HG02970 (cell line): ENCODE measurements at regions not wholly inside any gene's neighbourhood (a gene's known extent, or its start where the extent isn't known, plus 50 kb on each side); places are given as distances from the start of the nearest gene placed in this dataset.
"Not testable (repeated sequence)": the region's sequence is repeated elsewhere in the genome, so short reads cannot be mapped to it uniquely, and the experiment has no call there.

ENCODE experiments used
- ATAC-seq: cut with Tn5 transposase; IDR thresholded peaks from one replicate; pipeline ENCODE4 v1.9.1; 2021; ENCODE audit warnings: mild to moderate bottlenecking, moderate library complexity, moderate number of reproducible peaks; ENCODE audit not compliant: unreplicated experiment, low FRiP score

DNA sequence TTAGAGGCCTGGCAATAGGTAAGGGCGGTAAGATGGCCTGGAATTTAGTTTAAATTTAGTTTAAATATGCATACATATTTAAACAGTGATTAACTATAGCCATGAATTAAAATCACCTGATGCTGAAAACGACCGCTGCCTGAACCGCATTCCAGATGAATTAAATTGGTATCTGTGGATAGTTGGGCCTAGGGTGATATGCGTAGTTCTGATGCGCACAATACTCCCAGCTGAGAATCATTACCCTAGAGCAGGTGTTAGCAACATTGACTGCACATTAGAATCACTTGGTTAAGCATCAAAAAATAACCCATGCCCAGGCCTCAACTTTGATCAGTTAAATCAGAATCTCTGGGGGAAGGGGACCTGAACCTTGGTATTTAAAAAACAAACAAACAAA, 432.4 kb downstream of the GBA3 start:
- no peak for ATAC-seq

DNA sequence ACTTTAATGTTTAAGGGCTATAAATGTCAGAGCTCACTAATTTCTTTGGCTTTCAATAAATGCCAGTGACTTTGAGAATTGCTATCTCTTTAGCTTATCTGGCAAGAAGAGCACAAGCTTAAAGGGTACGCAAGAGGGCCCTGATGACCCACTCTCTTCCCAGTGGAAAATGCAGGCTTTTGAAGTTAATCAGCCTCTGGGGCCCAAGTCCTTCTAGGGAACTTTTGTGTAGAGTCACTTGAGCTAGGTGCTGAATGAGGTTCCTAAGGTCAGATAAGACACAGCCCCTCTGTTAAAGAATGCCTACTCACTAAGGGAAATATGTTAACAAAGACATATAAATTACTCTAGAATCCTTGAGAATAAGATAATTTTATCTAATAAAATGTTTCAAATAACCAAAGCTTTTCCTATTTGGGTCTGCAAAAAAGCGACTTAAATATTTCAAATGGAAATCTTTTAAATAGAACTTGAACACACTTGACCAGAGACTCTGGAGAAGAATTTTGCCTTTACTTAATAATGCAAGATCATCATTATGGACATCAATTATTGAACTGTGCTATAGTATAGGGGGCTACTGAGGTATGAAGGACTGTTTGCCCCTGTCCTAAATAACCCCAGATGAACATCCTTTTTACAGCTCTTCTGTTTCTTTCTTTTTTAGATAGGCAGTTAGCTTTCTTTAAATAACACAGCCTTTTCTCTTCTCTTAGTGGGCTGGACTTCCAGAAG, 430.1 kb downstream of the GBA3 start:
- ATAC-seq = no peak

DNA sequence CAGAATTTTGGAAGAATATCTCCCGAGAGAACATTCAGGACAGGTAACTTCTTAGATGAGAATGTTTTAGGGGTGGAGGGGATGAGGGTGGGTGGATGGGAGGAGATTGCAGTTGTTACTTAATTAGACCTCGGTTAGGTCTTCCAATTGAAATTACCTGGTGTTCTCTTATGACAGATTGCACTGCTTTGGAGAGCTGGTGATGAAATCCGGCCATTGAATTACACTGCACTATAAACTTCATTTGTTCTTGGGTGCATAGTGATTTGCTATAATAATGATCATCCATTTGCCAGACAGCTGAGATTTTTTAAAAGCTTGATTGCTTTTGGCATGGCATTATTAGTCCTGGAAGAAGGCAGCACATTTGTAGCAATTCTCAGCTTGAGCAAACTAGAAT, 427.6 kb downstream of the GBA3 start:
- no peak for ATAC-seq

DNA sequence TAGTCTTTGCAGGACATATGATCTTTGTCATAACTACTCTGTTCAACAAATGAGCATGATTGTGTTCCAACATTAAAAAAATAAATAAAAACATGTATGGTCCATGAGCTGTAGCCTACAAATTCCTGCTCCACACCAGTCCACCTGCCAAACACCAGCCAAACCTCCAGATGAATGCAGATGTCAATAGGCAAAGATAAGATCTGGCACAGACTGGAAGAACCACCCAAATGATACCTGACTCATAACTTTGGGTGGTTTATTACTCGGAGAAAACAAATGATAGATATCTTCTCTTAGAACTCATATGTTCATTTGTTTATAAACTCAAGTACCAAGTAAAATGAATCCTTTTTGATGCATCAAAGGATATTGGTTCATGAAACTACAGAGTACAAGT, 425.1 kb downstream of the GBA3 start:
- ATAC-seq = no peak

DNA sequence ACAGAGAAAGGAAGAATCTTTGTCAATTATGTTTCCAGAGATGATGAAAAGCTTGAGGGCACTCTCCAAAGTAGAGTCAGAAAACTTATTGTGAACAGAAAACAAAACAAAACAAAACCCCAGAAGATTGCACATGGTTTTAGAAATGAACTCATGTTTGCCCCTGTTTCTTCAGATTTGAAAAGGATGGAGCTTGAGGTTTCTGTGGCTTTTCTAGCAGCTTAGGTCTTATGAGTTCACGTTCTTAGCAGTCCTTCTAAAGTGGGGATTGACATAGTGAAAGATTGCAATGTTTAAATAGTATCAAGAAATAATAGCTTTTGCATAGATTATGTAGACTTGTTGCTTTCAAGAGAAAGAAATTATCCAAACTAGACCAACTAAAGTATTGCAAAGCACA, 421.8 kb downstream of the GBA3 start:
- no peak for ATAC-seq

DNA sequence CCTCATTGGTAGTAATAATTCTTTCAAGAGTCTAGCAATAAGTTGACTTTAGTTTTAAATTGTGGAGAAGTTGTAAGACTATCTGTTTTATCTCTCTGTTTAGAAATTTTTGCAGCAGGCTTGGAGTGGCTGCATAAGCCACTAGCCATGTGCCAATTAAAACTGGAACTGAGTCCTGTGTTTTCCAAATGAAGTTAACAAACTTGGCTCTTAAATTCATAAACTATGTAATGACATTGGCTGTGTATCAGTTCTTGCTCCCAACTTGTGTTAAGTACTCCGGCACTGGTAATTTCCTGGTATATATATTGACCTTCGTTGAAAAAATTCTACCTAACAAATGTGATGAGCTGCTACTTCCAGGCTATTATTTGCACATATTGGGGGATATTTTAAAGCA, 420.4 kb downstream of the GBA3 start:
- no peak for ATAC-seq

DNA sequence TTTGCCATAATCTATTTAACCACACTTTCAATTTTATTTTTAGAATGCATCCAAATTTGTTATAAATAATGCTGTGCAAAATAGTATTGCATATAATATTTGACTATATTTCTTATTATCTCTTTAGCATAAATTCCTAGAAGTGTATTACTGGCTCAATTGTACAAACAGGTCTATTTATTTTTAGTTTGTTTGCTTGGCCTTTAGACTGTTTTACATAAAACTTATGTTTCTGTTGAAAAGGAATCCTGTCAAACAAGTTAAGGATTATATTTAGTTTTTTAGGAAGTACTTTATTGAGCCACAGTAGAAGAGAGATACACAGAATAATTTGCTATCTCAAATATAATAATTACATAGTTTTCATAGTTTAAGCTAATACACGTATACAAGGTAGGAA, 413.8 kb downstream of the GBA3 start:
- ATAC-seq = no peak

DNA sequence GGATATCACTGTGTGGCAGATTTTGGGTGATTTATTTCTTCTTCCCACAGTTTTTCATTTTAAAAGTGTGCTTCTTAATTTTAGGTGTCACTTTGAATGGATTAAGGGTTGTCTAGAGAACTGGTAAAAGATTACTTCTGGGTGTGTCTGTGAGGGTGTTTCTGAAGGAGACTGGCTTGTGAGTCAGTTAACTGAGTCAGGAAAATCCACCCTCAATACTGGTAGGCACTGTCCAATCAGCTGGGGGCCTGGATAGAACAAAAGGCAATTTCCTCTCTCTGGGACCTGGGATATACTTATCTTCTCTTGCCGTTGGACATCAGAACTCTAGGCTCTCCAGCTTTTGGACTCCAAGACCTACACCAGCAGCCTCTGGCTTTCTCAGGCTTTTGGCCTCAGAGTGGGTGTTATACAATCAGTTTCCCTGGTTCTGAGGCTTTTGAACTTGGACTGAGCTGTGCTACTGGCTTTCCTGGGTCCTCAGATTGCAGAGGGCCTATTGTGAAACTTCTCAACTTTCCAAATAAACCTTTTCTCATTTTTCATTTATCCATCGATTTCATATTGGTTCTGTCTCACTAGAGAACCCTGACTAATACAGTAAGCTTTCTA, 413.1 kb downstream of the GBA3 start:
- no peak for ATAC-seq

DNA sequence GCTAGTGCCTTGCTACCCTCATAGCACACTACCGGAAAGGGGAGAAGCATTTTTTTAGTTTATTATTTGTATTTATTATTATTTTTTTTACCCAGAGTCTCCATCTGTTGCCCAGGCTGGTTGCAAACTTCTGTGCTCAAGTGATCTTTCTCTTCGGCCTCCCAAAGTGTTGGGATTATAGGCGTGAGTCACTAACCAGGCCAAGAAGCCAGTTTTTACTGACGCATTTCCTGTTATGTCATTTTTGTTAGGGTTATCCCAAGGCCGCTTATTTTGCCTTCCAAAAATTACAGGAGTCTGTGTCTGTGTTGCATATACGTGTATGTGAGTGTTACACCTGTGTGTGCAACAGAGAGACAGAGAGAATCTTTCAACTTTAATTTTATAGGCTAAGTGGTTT, 404.5 kb downstream of the GBA3 start:
- ATAC-seq = no peak

DNA sequence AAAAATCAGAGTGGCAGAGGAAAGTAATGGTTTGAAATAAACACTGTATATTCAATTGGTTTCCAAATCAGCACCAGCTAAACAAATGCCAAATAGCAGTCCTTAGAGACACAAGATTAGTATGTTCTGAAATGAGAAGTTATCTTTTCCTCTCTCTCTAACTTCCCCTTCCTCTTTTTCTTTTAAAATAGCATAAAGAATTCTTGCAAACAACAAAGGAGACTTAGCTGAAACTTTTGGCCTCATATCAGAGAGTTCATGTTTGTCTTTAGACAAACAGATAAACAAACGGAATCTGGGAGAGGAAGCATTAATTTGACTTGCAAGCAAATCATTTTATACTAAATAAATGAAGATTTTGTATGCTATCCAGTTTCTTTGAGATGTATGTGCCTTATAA, 399.0 kb downstream of the GBA3 start:
- no peak for ATAC-seq

DNA sequence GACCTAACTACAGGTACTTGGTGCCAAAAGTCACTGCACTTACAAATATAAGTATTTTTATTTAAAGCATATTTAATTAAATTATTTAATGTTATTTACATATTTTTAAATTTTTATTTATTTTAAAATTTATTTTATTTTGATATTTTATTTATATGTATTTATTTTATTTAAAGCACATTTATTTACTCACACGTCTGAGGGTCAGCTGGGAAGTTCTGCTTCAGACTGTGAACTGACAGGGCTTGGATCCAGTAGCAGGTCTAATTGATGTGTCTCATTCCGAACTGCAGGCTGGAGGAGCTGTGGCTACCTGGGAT, 392.5 kb downstream of the GBA3 start:
- ATAC-seq = no peak

DNA sequence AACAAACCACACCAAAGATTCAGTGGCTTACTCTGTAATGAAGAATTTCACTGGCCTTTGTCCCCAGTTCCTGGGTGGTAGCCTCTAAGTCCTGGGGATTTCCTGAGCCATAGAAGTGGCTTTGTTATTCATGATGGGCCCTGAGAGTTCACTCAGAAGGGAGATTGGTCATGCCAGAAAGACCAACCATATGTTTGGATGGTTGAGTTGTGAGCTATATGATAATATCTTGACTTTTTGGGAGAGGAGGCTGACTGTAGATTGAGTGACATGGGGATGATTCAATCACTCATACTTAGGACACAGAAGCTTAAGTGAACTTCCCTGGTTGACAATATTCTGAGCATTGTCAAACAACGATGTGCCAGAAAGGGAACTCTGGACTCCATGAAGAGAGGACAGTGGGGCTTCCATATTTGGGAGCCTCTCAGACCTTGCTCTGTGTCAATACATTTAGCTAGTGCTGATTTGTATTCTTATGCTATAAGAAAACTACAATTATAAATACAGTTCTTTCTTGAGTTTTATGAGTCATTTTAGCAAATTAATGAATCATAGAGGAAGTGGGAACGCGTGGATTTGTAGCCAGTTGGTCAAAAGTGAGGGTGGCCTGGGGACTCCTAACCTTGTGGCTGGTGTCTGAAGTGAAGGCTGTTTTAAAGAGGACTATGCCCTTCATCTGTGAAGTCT, 392.0 kb downstream of the GBA3 start:
- ATAC-seq = no peak

DNA sequence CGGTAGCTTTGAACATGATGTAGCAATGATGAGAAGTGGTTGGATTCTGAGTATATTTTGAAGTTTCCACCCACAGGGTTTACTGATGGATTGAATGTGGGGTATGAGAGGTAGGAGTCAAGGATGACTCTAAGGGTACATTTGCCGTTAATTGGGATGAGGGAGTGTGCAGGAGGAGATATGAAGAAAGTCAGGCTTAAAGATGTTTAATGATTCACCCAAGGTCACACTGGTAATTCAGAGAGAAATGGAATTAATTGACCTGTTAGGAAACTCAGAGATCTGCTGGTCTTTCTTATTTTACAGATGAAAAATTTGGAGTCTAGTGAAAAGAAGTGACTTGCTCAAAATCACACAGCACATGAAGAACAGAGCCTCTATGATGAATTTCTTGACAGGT, 390.7 kb downstream of the GBA3 start:
- no peak for ATAC-seq

DNA sequence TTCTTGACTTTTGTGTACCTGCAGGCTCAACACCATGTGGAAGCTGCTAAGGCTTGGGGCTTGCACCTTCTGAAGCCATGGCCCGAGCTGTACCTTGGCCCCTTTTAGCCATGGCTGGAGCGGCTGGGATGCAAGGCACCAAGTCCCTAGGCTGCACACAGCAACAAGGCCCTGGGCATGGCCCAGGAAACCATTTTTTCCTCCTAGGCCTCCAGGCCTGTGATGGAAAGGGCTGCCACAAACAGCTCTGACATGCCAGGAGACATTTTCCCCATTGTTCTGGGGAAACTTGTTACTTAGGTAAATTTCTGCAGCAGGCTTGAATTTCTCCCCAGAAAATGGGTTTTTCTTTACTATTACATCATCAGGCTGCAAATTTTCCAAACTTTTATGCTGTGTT, 387.4 kb downstream of the GBA3 start:
- not testable (repeated sequence) for ATAC-seq

DNA sequence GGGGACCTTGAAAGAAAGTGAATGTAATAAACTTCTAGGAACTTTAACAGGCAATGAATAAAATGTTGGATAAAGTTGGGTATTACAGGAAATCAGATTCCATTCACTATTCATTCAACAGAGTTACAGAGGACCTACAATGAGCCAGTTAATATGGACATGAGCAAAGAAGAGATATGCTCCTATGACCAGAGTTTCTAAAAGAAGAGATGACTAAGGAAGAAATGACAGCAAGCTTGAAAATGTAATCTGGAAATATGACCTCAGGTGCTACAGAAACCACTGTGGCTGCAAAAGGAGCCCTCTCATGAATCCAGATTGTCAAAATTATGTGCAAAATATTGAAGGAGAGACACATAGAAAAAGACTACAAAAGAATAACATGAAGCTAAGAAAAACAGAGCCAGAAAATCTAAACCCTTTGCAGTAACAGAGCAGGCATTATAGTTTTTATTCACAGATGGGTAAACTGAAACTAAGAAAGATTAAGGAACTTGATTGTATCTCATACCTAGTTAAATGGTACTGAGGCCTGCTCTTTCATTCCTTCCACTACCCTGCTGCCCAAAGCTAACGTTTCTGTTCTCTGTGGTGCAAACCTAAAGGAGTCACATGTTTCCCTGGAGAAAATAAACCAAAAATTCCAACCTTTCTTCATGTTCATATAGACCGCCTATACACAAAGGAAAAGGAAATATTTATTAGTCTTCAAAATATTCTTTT, 378.3 kb downstream of the GBA3 start:
- no peak for ATAC-seq

DNA sequence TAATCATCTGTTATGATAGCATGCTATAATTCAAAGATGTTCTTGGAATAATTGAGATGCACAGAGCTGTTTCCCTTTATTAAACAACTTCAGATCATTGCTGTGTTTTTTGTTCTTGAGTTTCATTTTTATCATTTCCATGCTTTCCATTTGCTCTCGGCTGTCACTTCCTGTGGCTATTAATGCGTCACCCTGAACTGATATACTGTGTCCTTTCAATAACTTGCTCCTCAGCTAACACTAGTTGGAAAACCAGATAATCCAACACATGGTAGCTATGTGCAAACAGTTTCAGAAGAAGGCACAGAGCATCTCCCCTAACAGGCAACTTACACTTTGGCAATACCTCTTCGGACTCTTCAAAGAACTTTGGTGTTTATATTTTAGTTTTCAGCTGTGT, 376.0 kb downstream of the GBA3 start:
- ATAC-seq = no peak

DNA sequence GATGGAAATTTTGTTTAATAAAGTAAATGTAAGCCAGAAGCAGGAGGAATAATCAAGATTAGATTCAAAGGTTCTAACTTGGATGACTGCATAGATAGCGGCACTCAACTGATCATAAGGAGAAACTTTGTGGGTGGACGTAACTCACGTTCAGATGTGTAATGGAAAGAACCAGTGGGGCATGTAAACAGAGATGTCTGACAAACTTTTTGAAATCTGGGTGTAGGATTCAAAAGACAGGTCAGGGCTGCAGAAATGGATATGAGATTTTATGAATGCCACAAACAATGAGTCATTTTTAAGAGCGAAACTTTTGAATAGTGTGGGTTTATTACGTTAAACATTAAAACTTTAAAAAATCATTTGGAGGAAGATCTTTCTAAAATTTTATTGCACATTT, 375.6 kb downstream of the GBA3 start:
- ATAC-seq = no peak

DNA sequence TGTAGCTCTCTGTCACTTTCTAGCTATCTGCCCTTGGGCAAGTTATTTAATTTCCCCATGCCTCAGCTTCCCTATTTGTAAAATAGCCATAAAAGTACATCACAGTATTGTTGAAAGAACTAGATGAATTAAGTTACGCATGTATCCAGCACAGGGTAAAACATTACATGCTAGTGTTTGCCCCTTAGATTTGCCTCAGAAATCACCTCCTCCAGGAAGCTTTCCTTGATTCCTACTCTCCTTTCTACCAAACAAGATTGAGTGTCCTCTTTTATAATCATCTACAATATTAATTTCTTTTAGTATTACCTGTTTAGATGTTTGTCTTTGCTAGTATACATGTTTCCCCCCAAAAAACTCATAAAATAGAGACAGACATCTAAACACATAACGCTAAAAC, 369.5 kb downstream of the GBA3 start:
- no peak for ATAC-seq

DNA sequence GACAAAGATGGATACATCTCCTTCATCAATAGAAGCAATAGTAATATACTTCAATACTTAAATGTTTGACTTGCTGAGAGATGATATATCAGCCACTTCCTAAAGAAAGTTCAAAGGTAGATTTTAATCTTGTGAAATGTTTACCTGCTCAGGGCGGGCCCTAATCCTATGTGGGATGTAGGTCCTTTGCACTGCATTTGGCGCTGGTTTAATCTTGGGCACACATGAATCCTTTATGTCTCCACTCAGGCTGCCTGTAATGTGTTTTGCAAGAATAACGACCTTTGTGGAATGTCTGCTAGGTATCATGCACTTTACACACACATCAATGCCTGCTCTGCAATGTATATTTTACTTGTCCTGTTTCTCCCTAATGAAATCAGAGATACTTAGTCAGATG, 368.7 kb downstream of the GBA3 start:
- no peak for ATAC-seq

DNA sequence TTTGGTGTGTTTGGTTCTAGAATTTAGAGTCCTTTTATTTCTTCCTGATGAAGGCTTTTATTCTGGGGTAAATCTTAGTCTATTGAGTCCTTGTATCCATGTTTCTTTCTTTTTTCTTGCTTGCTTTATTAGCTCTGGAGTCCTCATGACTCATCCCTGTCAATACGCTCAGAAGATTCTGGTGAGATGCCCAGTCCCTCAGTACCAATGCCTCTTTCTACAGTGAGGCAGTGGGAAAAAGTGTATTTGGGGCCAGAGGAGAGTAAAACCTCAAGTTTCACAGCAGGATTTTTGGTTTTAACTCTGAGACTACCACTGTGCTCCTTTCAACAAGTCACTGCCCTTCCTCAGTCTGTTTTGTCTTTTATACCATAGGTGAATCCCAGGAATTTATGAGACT, 368.0 kb downstream of the GBA3 start:
- no peak for ATAC-seq

DNA sequence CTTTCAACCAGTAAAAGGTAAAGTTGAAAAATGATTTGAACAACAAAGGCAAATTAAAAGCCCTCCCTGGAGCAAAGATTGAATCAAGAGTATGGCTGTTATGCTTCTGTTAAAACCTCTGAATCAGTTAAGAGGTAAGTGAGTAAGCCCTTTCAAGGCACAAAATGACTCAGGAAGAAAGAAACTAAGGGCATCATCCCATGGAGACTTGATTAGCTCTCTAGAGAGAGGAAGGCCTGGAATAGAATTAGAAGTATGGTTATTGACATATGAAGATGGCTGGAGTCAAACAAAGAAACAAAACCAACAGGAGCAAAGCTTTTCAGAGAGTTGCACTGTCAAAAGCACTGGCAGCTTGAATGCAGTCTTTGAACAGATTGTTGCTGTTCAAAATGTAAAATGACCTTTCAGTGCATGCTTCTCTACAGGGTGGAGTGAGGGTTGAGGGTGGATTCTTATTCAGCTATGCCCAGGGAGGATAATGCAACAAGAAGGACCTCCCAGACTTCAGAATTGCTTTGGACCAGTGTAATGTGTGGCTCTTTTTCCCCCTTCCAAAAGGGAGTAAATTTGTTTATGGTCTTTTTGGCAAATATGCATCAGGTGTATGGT, 365.5 kb downstream of the GBA3 start:
- no peak for ATAC-seq
